ENCODE measurements at regions not wholly inside any gene's neighbourhood (a gene's known extent, or its start where the extent isn't known, plus 50 kb on each side); places are given as distances from the start of the nearest gene placed in this dataset.

DNA sequence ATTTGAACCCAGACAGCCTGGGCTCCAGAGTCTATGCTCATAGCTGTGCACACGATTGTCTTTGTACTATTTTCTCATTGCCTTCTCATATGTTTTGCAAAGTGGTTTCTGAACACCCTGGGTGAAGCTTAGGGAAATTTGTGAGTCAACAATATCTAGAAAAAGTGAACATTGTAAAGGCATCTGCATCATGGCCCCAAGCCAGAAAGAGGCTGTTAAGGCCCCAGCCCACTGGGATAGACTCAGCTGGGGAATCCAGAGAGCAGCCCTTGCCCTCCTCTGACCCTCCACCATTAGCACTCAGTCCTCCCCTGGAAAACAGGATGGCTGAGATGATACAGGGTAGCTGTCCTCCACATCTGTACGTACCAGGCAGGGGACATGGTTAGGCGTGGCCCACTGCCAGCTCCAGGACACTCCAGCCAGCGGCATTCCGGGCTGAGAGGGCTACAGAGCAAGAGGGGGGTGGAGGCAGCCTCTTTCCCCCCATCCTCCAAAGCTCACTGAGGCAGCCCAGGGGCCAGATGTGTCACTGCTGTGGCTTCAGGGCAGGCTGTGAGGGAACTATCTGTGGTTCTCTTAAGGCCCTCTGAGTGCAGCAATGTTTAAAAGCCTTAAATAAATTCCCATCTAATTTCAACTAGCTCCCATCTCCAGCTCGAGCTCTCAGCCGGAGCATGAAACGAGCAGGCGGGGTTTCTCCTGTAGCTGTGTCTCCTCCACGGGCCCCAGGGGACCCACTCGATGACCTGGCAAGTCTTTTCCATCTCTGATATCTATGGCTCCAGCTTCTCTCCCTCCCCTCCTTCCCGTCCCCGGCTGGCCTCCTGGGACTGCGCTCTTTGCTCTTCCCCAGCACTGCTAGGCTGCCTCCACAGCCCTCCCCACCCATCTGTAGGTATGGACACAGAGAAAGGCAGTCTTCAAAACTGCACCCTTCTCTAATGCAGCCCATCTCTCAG is 209.4 kb upstream of the LRFN2 start:
- TF ChIP-seq, protein P1, sequence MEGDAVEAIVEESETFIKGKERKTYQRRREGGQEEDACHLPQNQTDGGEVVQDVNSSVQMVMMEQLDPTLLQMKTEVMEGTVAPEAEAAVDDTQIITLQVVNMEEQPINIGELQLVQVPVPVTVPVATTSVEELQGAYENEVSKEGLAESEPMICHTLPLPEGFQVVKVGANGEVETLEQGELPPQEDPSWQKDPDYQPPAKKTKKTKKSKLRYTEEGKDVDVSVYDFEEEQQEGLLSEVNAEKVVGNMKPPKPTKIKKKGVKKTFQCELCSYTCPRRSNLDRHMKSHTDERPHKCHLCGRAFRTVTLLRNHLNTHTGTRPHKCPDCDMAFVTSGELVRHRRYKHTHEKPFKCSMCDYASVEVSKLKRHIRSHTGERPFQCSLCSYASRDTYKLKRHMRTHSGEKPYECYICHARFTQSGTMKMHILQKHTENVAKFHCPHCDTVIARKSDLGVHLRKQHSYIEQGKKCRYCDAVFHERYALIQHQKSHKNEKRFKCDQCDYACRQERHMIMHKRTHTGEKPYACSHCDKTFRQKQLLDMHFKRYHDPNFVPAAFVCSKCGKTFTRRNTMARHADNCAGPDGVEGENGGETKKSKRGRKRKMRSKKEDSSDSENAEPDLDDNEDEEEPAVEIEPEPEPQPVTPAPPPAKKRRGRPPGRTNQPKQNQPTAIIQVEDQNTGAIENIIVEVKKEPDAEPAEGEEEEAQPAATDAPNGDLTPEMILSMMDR (IDR thresholded peaks at IDR 0.05), result no peak
- no peak for TF ChIP-seq POLR2A (IDR thresholded peaks at IDR 0.05)
- TF ChIP-seq POLR2AphosphoS5 (IDR thresholded peaks at IDR 0.05), result no peak
- no peak for TF ChIP-seq EP300 (IDR thresholded peaks at IDR 0.05)
